OCI-LY7 (cell line): ENCODE measurements at regions not wholly inside any gene's neighbourhood (a gene's known extent, or its start where the extent isn't known, plus 50 kb on each side); places are given as distances from the start of the nearest gene placed in this dataset.

ENCODE experiments used
- BruUV-seq: library from RNA; stranded (reverse); fragments of 400-500 nt; replicated peaks from 2 replicates; lab custom pipeline; 2021; lab: Mats Ljungman, UMichigan
- CTCF ChIA-PET: fragments of 300-600 bp; sonication (Branson Sonifier 250); formaldehyde crosslinking; loops from one replicate; lab custom pipeline; 2022; ENCODE audit warnings: antibody characterized with exemption; ENCODE audit not compliant: unreplicated experiment; lab: Charles Lee
- POLR2A ChIA-PET: fragments of 300-600 bp; sonication (Branson Sonifier 250); formaldehyde crosslinking; loops from one replicate; lab custom pipeline; 2022; ENCODE audit warnings: antibody characterized with exemption; lab: Charles Lee
- DNase-seq: peaks from one replicate; pipeline ENCODE4 v3.0.0-alpha.2; 2015; ENCODE audit warnings: low spot score
- H2AFZ ChIP-seq: fragments of 200-600 bp; sonication (generic), shearing (Covaris generic); 2 replicates; pipeline ENCODE4 v1.6.1; 2014; ENCODE audit warnings: mild to moderate bottlenecking, antibody characterized with exemption, low read length, moderate library complexity
- H3K27ac ChIP-seq: fragments of 200-600 bp; sonication (generic); 2 replicates; pipeline ENCODE4 v1.5.1; 2014; ENCODE audit warnings: mixed run types, low read depth, mild to moderate bottlenecking, moderate library complexity, low read length, inconsistent platforms; ENCODE audit not compliant: poor library complexity, severe bottlenecking
- H3K36me3 ChIP-seq: fragments of 200-600 bp; sonication (generic); 2 replicates; pipeline ENCODE4 v1.6.1; 2014; ENCODE audit warnings: mild to moderate bottlenecking, antibody characterized with exemption, low read length, moderate library complexity, mixed read lengths; ENCODE audit not compliant: insufficient read depth
- H3K4me1 ChIP-seq: fragments of 200-600 bp; sonication (generic); 2 replicates; pipeline ENCODE4 v1.5.1; 2014; ENCODE audit warnings: mild to moderate bottlenecking, low read length; ENCODE audit not compliant: insufficient read depth, poor library complexity, severe bottlenecking
- H3K4me2 ChIP-seq: fragments of 200-600 bp; sonication (generic); 2 replicates; pipeline ENCODE4 v1.6.1; 2014; ENCODE audit warnings: mild to moderate bottlenecking, low read length
- H3K4me3 ChIP-seq: fragments of 200-600 bp; sonication (generic); 2 replicates; pipeline ENCODE4 v1.5.1; 2014; ENCODE audit warnings: mild to moderate bottlenecking, low read depth, low read length; ENCODE audit not compliant: poor library complexity, severe bottlenecking
- H3K79me2 ChIP-seq: fragments of 200-600 bp; sonication (generic); 2 replicates; pipeline ENCODE4 v1.6.1; 2016; ENCODE audit warnings: low read depth, mild to moderate bottlenecking, low read length, moderate library complexity, mixed read lengths; ENCODE audit not compliant: insufficient read depth
- H3K9me2 ChIP-seq: fragments of 200-600 bp; sonication (generic); 2 replicates; pipeline ENCODE4 v1.6.1; 2016; ENCODE audit warnings: mild to moderate bottlenecking, low read length, mixed read lengths; ENCODE audit not compliant: insufficient read depth
- H3K9me3 ChIP-seq: fragments of 200-600 bp; sonication (generic); 2 replicates; pipeline ENCODE4 v1.6.1; 2014; ENCODE audit warnings: mild to moderate bottlenecking, mixed run types, low read length, mixed read lengths
- H4K20me1 ChIP-seq: fragments of 200-600 bp; sonication (generic); 2 replicates; pipeline ENCODE4 v1.6.1; 2014; ENCODE audit warnings: mild to moderate bottlenecking, antibody characterized with exemption, low read length, moderate library complexity, mixed read lengths; ENCODE audit not compliant: insufficient read depth
- CTCF ChIP-seq: fragments of 200-600 bp; sonication (generic); conservative IDR thresholded peaks from 2 replicates; pipeline ENCODE4 v1.5.1; 2014; ENCODE audit warnings: mild to moderate bottlenecking, antibody characterized with exemption, low read length, moderate library complexity, mixed read lengths
- EZH2phosphoT487 ChIP-seq: fragments of 200-600 bp; sonication (generic); IDR thresholded peaks from 2 replicates; pipeline ENCODE4 v1.6.1; 2018; ENCODE audit warnings: low read depth, borderline replicate concordance, mild to moderate bottlenecking, mixed run types, antibody characterized with exemption, low read length, moderate library complexity, mixed read lengths
- intact Hi-C: fragments of 100-400 bp; cut with micrococcal nuclease; formaldehyde crosslinking; loops from one replicate; pipeline ENCODE4 v1.10.0; 2022; ENCODE audit not compliant: unreplicated experiment

GRCh38 chr11:19605520-19606371 lies 106.9 kb upstream of the NAV2 start:
- H3K36me3 ChIP-seq, result no peaks in the 10 kb centered on the region
- BruUV-seq, result no TSS peak
- no peaks in the 10 kb centered on the region for H3K9me2 ChIP-seq
- no peak for DNase-seq
- H3K9me3 ChIP-seq, result no peaks in the 10 kb centered on the region
- ChIA-PET CTCF (no interaction called here), POLR2A (no interaction called here)
- intact Hi-C loops, result no loop called here
- H3K79me2 ChIP-seq, result no peaks in the 10 kb centered on the region
- H2AFZ ChIP-seq, result no peak overlapping the region
- no peak overlapping the region for H3K27ac ChIP-seq
- H3K4me1 ChIP-seq, result no peaks in the 10 kb centered on the region
- no peak overlapping the region for H3K4me3 ChIP-seq
- no peak overlapping the region for H3K4me2 ChIP-seq
- TF ChIP-seq CTCF (no peak), EZH2phosphoT487 (no peak)
- H4K20me1 ChIP-seq, result no peaks in the 10 kb centered on the region

GRCh38 chr11:19604679-19605375 lies 107.8 kb upstream of the NAV2 start:
- Histone ChIP-seq H3K9me2 (no peaks in the 10 kb centered on the region), H3K9me3 (no peaks in the 10 kb centered on the region), H3K36me3 (no peaks in the 10 kb centered on the region), H3K4me2 (no peak overlapping the region), H3K79me2 (no peaks in the 10 kb centered on the region), H3K4me3 (no peak overlapping the region), H3K4me1 (no peaks in the 10 kb centered on the region), H2AFZ (no peak overlapping the region), H3K27ac (no peak overlapping the region), H4K20me1 (no peaks in the 10 kb centered on the region)
- POLR2A ChIA-PET, result no interaction called here
- CTCF ChIA-PET, result no interaction called here
- intact Hi-C loops, result no loop called here
- no peak for DNase-seq
- TF ChIP-seq CTCF (no peak), EZH2phosphoT487 (no peak)
- no TSS peak for BruUV-seq

- no peaks in the 10 kb centered on the region for H4K20me1 ChIP-seq
- no peaks in the 10 kb centered on the region for H3K79me2 ChIP-seq
- H2AFZ ChIP-seq, result no peak overlapping the region
- no peaks in the 10 kb centered on the region for H3K9me2 ChIP-seq
- no peak overlapping the region for H3K4me2 ChIP-seq
- ChIA-PET POLR2A (no interaction called here), CTCF (no interaction called here)
- intact Hi-C loops, result no loop called here
- no peaks in the 10 kb centered on the region for H3K9me3 ChIP-seq
- no peak overlapping the region for H3K27ac ChIP-seq
- no peak for DNase-seq
- no TSS peak for BruUV-seq
- no peak for TF ChIP-seq EZH2phosphoT487
- H3K4me3 ChIP-seq, result no peak overlapping the region
- no peaks in the 10 kb centered on the region for H3K4me1 ChIP-seq
- H3K36me3 ChIP-seq, result no peaks in the 10 kb centered on the region
Observed at GRCh38 chr11:19603771-19604170, 108.9 kb upstream of the NAV2 start.
